OCI-LY1 (cell line): ENCODE measurements at regions not wholly inside any gene's neighbourhood (a gene's known extent, or its start where the extent isn't known, plus 50 kb on each side); places are given as distances from the start of the nearest gene placed in this dataset.

Experiments
- H2AFZ ChIP-seq: fragments of 200-600 bp; sonication (generic), shearing (Covaris generic); 2 replicates; pipeline ENCODE4 v1.6.0; 2014; ENCODE audit warnings: antibody characterized with exemption, mild to moderate bottlenecking, low read length
- H3F3A ChIP-seq: fragments of 200-600 bp; sonication (generic), shearing (Covaris generic); 2 replicates; pipeline ENCODE4 v1.6.0; 2014; ENCODE audit warnings: mild to moderate bottlenecking, antibody characterized with exemption, low read length, moderate library complexity; ENCODE audit not compliant: insufficient read depth
- H3K27ac ChIP-seq: fragments of 200-600 bp; sonication (generic); 2 replicates; pipeline ENCODE4 v1.5.1; 2014; ENCODE audit warnings: low read length, mixed run types, mild to moderate bottlenecking, low read depth; ENCODE audit not compliant: poor library complexity, severe bottlenecking
- H3K27me3 ChIP-seq: fragments of 200-600 bp; sonication (generic); 2 replicates; pipeline ENCODE4 v1.6.0; 2014; ENCODE audit warnings: antibody characterized with exemption, mild to moderate bottlenecking, low read length, moderate library complexity; ENCODE audit not compliant: insufficient read depth
- H3K36me3 ChIP-seq: fragments of 200-600 bp; sonication (generic); 2 replicates; pipeline ENCODE4 v1.6.1; 2014; ENCODE audit warnings: mild to moderate bottlenecking, antibody characterized with exemption, low read length, moderate library complexity, mixed read lengths; ENCODE audit not compliant: insufficient read depth
- H3K4me1 ChIP-seq: fragments of 200-600 bp; sonication (generic); 2 replicates; pipeline ENCODE4 v1.5.1; 2014; ENCODE audit warnings: mild to moderate bottlenecking, low read length, moderate library complexity; ENCODE audit not compliant: insufficient read depth, severe bottlenecking
- H3K4me2 ChIP-seq: fragments of 200-600 bp; sonication (generic), shearing (Covaris generic); 2 replicates; pipeline ENCODE4 v1.6.1; 2014; ENCODE audit warnings: low read length
- H3K4me3 ChIP-seq: fragments of 200-600 bp; sonication (generic); 2 replicates; pipeline ENCODE4 v1.5.1; 2014; ENCODE audit warnings: low read length, low read depth, mild to moderate bottlenecking, mixed read lengths; ENCODE audit not compliant: poor library complexity, severe bottlenecking
- H3K79me2 ChIP-seq: fragments of 200-600 bp; shearing (Covaris generic); 2 replicates; pipeline ENCODE4 v1.6.1; 2016; ENCODE audit warnings: mixed run types, low read length, mixed read lengths; ENCODE audit not compliant: insufficient read depth
- H3K9ac ChIP-seq: fragments of 200-600 bp; sonication (generic), shearing (Covaris generic); 2 replicates; pipeline ENCODE4 v1.6.1; 2014; ENCODE audit warnings: mild to moderate bottlenecking, low read length, mixed read lengths
- H3K9me2 ChIP-seq: fragments of 200-600 bp; sonication (generic), shearing (Covaris generic); 2 replicates; pipeline ENCODE4 v1.6.1; 2014; ENCODE audit warnings: low read depth, mild to moderate bottlenecking, low read length, mixed read lengths
- H3K9me3 ChIP-seq: fragments of 200-600 bp; shearing (Covaris generic); 2 replicates; pipeline ENCODE4 v1.6.1; 2014; ENCODE audit warnings: low read length, mixed read lengths
- H4K20me1 ChIP-seq: fragments of 200-600 bp; sonication (generic), shearing (Covaris generic); 2 replicates; pipeline ENCODE4 v1.6.0; 2016; ENCODE audit warnings: mild to moderate bottlenecking, low read length; ENCODE audit not compliant: insufficient read depth
- EZH2 ChIP-seq: fragments of 200-600 bp; sonication (generic), shearing (Covaris generic); IDR thresholded peaks from 2 replicates; pipeline ENCODE4 v1.8.0; 2017; ENCODE audit warnings: borderline replicate concordance, mixed run types, mild to moderate bottlenecking, antibody characterized with exemption, low read length, moderate library complexity, mixed read lengths
- TF ChIP-seq, protein P1 (sequence below): fragments of 200-600 bp; sonication (generic), shearing (Covaris generic); IDR thresholded peaks from 2 replicates; pipeline ENCODE4 v1.5.1; 2017; ENCODE audit warnings: mild to moderate bottlenecking, antibody characterized with exemption, low read length, moderate library complexity, mixed read lengths

GRCh38 chr16:48829336-48830310 is 219.6 kb upstream of the N4BP1 start:
- no peak overlapping the region for H3K4me3 ChIP-seq
- H3K27ac ChIP-seq, result no peak overlapping the region
- TF ChIP-seq EZH2, result no peak
- TF ChIP-seq, protein P1, sequence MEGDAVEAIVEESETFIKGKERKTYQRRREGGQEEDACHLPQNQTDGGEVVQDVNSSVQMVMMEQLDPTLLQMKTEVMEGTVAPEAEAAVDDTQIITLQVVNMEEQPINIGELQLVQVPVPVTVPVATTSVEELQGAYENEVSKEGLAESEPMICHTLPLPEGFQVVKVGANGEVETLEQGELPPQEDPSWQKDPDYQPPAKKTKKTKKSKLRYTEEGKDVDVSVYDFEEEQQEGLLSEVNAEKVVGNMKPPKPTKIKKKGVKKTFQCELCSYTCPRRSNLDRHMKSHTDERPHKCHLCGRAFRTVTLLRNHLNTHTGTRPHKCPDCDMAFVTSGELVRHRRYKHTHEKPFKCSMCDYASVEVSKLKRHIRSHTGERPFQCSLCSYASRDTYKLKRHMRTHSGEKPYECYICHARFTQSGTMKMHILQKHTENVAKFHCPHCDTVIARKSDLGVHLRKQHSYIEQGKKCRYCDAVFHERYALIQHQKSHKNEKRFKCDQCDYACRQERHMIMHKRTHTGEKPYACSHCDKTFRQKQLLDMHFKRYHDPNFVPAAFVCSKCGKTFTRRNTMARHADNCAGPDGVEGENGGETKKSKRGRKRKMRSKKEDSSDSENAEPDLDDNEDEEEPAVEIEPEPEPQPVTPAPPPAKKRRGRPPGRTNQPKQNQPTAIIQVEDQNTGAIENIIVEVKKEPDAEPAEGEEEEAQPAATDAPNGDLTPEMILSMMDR, result no peak
- H3K79me2 ChIP-seq, result no peaks in the 10 kb centered on the region
- H4K20me1 ChIP-seq, result no peaks in the 10 kb centered on the region
- H3K9ac ChIP-seq, result no peak overlapping the region
- H3K4me1 ChIP-seq, result no peaks in the 10 kb centered on the region
- H3K4me2 ChIP-seq, result no peak overlapping the region
- H3F3A ChIP-seq, result no peaks in the 10 kb centered on the region
- H2AFZ ChIP-seq, result no peak overlapping the region
- H3K9me2 ChIP-seq, result no peaks in the 10 kb centered on the region
- H3K9me3 ChIP-seq, result no peaks in the 10 kb centered on the region
- no peaks in the 10 kb centered on the region for H3K27me3 ChIP-seq
- no peaks in the 10 kb centered on the region for H3K36me3 ChIP-seq

DNA sequence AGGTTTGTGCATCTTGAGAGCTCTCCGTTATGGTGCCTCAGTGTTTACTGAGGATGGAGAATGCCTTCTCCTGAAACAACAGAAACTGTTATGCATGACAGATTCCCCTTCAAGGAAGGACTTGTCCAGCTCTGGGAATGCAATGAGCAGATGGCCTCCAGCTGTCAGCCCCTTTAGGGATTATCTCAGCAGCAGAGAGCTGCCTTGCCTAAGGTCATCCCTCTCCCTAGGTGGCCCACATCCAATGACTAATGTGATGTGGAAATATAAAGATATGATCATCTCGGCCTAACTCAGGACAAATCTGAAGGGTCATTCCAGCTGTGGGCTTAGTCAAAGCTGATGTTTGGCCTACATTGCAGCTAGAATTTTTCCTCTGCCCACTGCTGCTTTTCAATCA is 214.3 kb upstream of the N4BP1 start:
- Histone ChIP-seq H3K9ac (no peak overlapping the region), H3K9me3 (no peaks in the 10 kb centered on the region)

DNA sequence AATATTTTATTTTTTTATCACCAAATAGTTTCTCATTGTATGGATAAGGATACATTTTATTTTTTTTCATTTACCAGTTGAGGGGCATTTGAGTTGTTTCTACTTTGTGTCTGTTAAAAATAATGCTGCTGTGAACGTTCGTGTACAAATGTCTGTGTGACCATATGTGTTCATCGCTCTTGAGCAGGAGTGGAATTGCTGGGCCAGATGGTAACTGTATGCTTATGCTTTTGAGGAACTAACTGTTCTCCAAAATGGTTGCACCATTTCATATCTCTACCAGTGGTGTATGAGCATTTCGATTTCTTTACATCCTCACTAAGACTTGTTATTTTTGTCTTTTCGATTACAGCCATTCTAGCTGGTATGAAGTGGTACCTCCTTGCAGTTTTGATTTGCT is 212.5 kb upstream of the N4BP1 start:
- TF ChIP-seq, protein P1, result no peak
- no peak for TF ChIP-seq EZH2
- H3K4me1 ChIP-seq, result no peaks in the 10 kb centered on the region
- H3K27me3 ChIP-seq, result no peaks in the 10 kb centered on the region
- no peaks in the 10 kb centered on the region for H3K79me2 ChIP-seq
- H3K27ac ChIP-seq, result no peak overlapping the region
- H3F3A ChIP-seq, result no peaks in the 10 kb centered on the region
- no peak overlapping the region for H3K9ac ChIP-seq
- no peaks in the 10 kb centered on the region for H3K36me3 ChIP-seq
- H3K4me3 ChIP-seq, result no peak overlapping the region
- no peak overlapping the region for H3K4me2 ChIP-seq
- no peak overlapping the region for H2AFZ ChIP-seq
- H3K9me2 ChIP-seq, result no peaks in the 10 kb centered on the region
- H4K20me1 ChIP-seq, result no peaks in the 10 kb centered on the region
- no peaks in the 10 kb centered on the region for H3K9me3 ChIP-seq

More for the DNA sequence above, 214.3 kb upstream of the N4BP1 start:
- Histone ChIP-seq H3K27me3 (no peaks in the 10 kb centered on the region), H3K4me2 (no peak overlapping the region), H4K20me1 (no peaks in the 10 kb centered on the region), H3K4me1 (no peaks in the 10 kb centered on the region), H3K4me3 (no peak overlapping the region), H3F3A (no peaks in the 10 kb centered on the region), H3K27ac (no peak overlapping the region), H3K79me2 (no peaks in the 10 kb centered on the region), H3K36me3 (no peaks in the 10 kb centered on the region), H3K9me2 (no peaks in the 10 kb centered on the region), H2AFZ (no peak overlapping the region)
- TF ChIP-seq, protein P1, result no peak
- TF ChIP-seq EZH2, result no peak
